ENCODE measurements at regions not wholly inside any gene's neighbourhood (a gene's known extent, or its start where the extent isn't known, plus 50 kb on each side); places are given as distances from the start of the nearest gene placed in this dataset.

GRCh38 chr7:155984609-155985405, 172.5 kb upstream of the SHH start:
- Histone ChIP-seq H3K36me3 (replicated peaks in 1 of 2; ENCODE audit: control insufficient read depth in 1 of 2, insufficient read depth in 2 of 2, low read length in 2 of 2) (no peaks in the 10 kb centered on the region), H3K4me2 (ENCODE audit: low read depth, low read length) (no peak overlapping the region), H3K27ac (ENCODE audit: extremely low read length, insufficient read depth, low read length) (no peak overlapping the region), H4K20me1 (ENCODE audit: insufficient read depth, low read length) (no peaks in the 10 kb centered on the region), H3K4me3 (replicated peaks in 1 of 3; ENCODE audit: insufficient read depth in 1 of 3, low read depth in 2 of 3, low read length in 3 of 3) (no peak overlapping the region), H3K4me1 (ENCODE audit: insufficient read depth, low read length) (no peaks in the 10 kb centered on the region), H3K9me3 (ENCODE audit: low read length) (no peaks in the 10 kb centered on the region), H3K27me3 (ENCODE audit: control insufficient read depth in 1 of 2, insufficient read depth in 2 of 2, low read length in 2 of 2) (peaks cover 12 to 63% of the 10 kb centered on the region in 2 experiments), H2AFZ (ENCODE audit: low read length) (no peak overlapping the region), H3K79me2 (ENCODE audit: insufficient read depth, low read length) (no peaks in the 10 kb centered on the region), H3K9ac (ENCODE audit: insufficient read depth, low read depth, low read length) (no peak overlapping the region)
- POLR2A ChIA-PET = no interaction called here
- FAIRE-seq (no peak), DNase-seq (ENCODE audit: low spot score) (no peak), ATAC-seq (no peak)
- TF ChIP-seq, protein P1, sequence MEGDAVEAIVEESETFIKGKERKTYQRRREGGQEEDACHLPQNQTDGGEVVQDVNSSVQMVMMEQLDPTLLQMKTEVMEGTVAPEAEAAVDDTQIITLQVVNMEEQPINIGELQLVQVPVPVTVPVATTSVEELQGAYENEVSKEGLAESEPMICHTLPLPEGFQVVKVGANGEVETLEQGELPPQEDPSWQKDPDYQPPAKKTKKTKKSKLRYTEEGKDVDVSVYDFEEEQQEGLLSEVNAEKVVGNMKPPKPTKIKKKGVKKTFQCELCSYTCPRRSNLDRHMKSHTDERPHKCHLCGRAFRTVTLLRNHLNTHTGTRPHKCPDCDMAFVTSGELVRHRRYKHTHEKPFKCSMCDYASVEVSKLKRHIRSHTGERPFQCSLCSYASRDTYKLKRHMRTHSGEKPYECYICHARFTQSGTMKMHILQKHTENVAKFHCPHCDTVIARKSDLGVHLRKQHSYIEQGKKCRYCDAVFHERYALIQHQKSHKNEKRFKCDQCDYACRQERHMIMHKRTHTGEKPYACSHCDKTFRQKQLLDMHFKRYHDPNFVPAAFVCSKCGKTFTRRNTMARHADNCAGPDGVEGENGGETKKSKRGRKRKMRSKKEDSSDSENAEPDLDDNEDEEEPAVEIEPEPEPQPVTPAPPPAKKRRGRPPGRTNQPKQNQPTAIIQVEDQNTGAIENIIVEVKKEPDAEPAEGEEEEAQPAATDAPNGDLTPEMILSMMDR (CRISPR knock-in tag; IDR thresholded peaks at IDR 0.05) = no peak
- no peak for TF ChIP-seq LRRFIP1 (CRISPR knock-in tag; conservative IDR thresholded peaks at IDR 0.05)
- TF ChIP-seq FUBP1 (CRISPR knock-in tag; IDR thresholded peaks at IDR 0.05; ENCODE audit: borderline replicate concordance) = no peak
- intact Hi-C loops (cut with micrococcal nuclease; ENCODE audit: unreplicated experiment) (no loop called here), in situ Hi-C loops (cut with HindIII; ENCODE audit: extremely low pct_ligation_motif_present, low pct_unique_long_range_greater_than_20kb) (no loop called here)
- CTCF ChIA-PET (ENCODE audit: low intra/inter-chr PET ratio, low total read pairs) = no interaction called here
- BruUV-seq (replicated peaks) = no TSS peak
- 51% methylated on average over 4 of the region's 15 CpGs for WGBS (ENCODE audit: low lambda C conversion rate)

Data from HepG2 (cell line).